Motor neuron (in vitro differentiated cells): ENCODE measurements at regions not wholly inside any gene's neighbourhood (a gene's known extent, or its start where the extent isn't known, plus 50 kb on each side); places are given as distances from the start of the nearest gene placed in this dataset.
A peak's percentile ranks its signal among the peaks of the same experiment; 100 is the strongest.

Experiments used
- ATAC-seq, 8 experiments: fragments of 200-7000 bp; cut with Tn5 transposase; replicated peaks in 6 of 8; 2 replicates each; pipeline ENCODE4 v1.8.0; 2021; ENCODE audit warnings: mild to moderate bottlenecking in 8 of 8, moderate library complexity in 8 of 8
- H3K27ac ChIP-seq, 2 donors: fragments of 250-450 bp; sonication (Bioruptor Pico); 2 replicates each; pipeline ENCODE4 v1.9.0; 2021; ENCODE audit warnings: antibody characterized with exemption in 2 of 2, mild to moderate bottlenecking in 2 of 2, moderate library complexity in 1 of 2
- H3K4me1 ChIP-seq, 2 donors: fragments of 250-450 bp; sonication (Bioruptor Pico); replicated peaks in 1 of 2; 2 replicates each; pipeline ENCODE4 v1.6.1; 2021; ENCODE audit warnings: antibody characterized with exemption in 2 of 2, mild to moderate bottlenecking in 2 of 2, moderate library complexity in 1 of 2
- H3K4me3 ChIP-seq, 5 donors: fragments of 250-450 bp; sonication (Bioruptor Pico); 2 replicates each; pipeline ENCODE4 v1.9.0; 2021; ENCODE audit warnings: antibody characterized with exemption in 5 of 5, mild to moderate bottlenecking in 5 of 5, moderate library complexity in 4 of 5
- WGBS, 10 experiments: fragments of 450-650 bp; shearing (Covaris generic); methylation state at CpG; one replicate each; pipeline ENCODE4 v1.0.0; 2022; 5-methylcytosine and 5-hydroxymethylcytosine counted together
- in situ Hi-C, 9 experiments: fragments of 400-800 bp; cut with MboI; loops; one replicate each; pipeline ENCODE4 v1.15.0; 2021; ENCODE audit warnings: low sequenced_read_pairs in 9 of 9, low pct_unique_long_range_greater_than_20kb in 2 of 9; ENCODE audit not compliant: unreplicated experiment in 9 of 9

- peak in 1 of 8 experiments; percentile 51 for ATAC-seq
- no peak overlapping the region for H3K27ac ChIP-seq
- in situ Hi-C loops, result no loop called here
- H3K4me3 ChIP-seq, result no peak overlapping the region
- H3K4me1 ChIP-seq, result peaks cover 0 to 6% of the 10 kb centered on the region in 2 donors
These were observed 686.0 kb downstream of the PDHA2 start for GRCh38 chr4:96525898-96526297.

GRCh38 chr4:96526625-96527024 lies 686.7 kb downstream of the PDHA2 start:
- peaks cover 0 to 6% of the 10 kb centered on the region in 2 donors for H3K4me1 ChIP-seq
- H3K4me3 ChIP-seq, result no peak overlapping the region
- no peak overlapping the region for H3K27ac ChIP-seq
- WGBS, 10 experiments, result 0 to 90% (median 47%) methylated on average over 1 of the region's 1 CpG; no CpG with 5 or more reads in 4 of the 10 experiments
- in situ Hi-C loops, result no loop called here
- ATAC-seq, result no peak

GRCh38 chr4:96531836-96532235 lies 691.9 kb downstream of the PDHA2 start:
- Histone ChIP-seq H3K4me1 (no peaks in the 10 kb centered on the region), H3K27ac (no peak overlapping the region), H3K4me3 (no peak overlapping the region)
- in situ Hi-C loops, result no loop called here
- ATAC-seq, result no peak

- Histone ChIP-seq H3K27ac (no peak overlapping the region), H3K4me1 (no peaks in the 10 kb centered on the region), H3K4me3 (no peak overlapping the region)
- in situ Hi-C loops, result no loop called here
- no peak for ATAC-seq
- 0 to 100% (median 27%) methylated on average over 1 to 2 of the region's 2 CpGs; no CpG with 5 or more reads in 4 of the 10 experiments for WGBS, 10 experiments
These were observed 703.5 kb downstream of the PDHA2 start for GRCh38 chr4:96543346-96543745.

- ATAC-seq, result no peak
- WGBS, 10 experiments, result 21 to 100% (median 64%) methylated on average over 1 to 2 of the region's 2 CpGs; no CpG with 5 or more reads in 2 of the 10 experiments
- no peak overlapping the region for H3K27ac ChIP-seq
- in situ Hi-C loops, result no loop called here
- no peaks in the 10 kb centered on the region for H3K4me1 ChIP-seq
- H3K4me3 ChIP-seq, result no peak overlapping the region
These were observed 718.6 kb downstream of the PDHA2 start for GRCh38 chr4:96558466-96558865.

GRCh38 chr4:96566755-96567154 lies 726.9 kb downstream of the PDHA2 start:
- H3K4me1 ChIP-seq, result no peaks in the 10 kb centered on the region
- H3K27ac ChIP-seq, result no peak overlapping the region
- in situ Hi-C loops, result no loop called here
- no peak for ATAC-seq
- H3K4me3 ChIP-seq, result no peak overlapping the region
- WGBS, 10 experiments, result 0 to 100% (median 89%) methylated on average over 1 to 2 of the region's 2 CpGs; no CpG with 5 or more reads in 1 of the 10 experiments

GRCh38 chr4:96585304-96585703 lies 745.4 kb downstream of the PDHA2 start:
- ATAC-seq, result no peak
- peaks cover 0 to 2% of the 10 kb centered on the region in 2 donors for H3K4me1 ChIP-seq
- in situ Hi-C loops, result no loop called here
- H3K27ac ChIP-seq, result no peak overlapping the region
- H3K4me3 ChIP-seq, result no peak overlapping the region
- 0 to 96% (median 82%) methylated on average over 1 to 2 of the region's 2 CpGs for WGBS, 10 experiments

GRCh38 chr4:96593422-96593821 lies 753.5 kb downstream of the PDHA2 start:
- no peak overlapping the region for H3K4me3 ChIP-seq
- no peak overlapping the region for H3K27ac ChIP-seq
- peak in 1 of 8 experiments; percentile 77 for ATAC-seq
- WGBS, 10 experiments, result 28 to 100% (median 91%) methylated on average over 1 to 2 of the region's 2 CpGs; no CpG with 5 or more reads in 6 of the 10 experiments
- in situ Hi-C loops, result no loop called here
- no peaks in the 10 kb centered on the region for H3K4me1 ChIP-seq

- 0 to 100% (median 87%) methylated on average over 1 to 6 of the region's 6 CpGs; no CpG with 5 or more reads in 2 of the 10 experiments for WGBS, 10 experiments
- ATAC-seq, result peak in 1 of 8 experiments; percentile 18
- H3K4me1 ChIP-seq, result no peaks in the 10 kb centered on the region
- H3K4me3 ChIP-seq, result no peak overlapping the region
- H3K27ac ChIP-seq, result no peak overlapping the region
- in situ Hi-C loops, result no loop called here
These were observed 758.6 kb downstream of the PDHA2 start for GRCh38 chr4:96598465-96598864.

- no peak overlapping the region for H3K4me3 ChIP-seq
- no peak for ATAC-seq
- WGBS, 10 experiments, result 0 to 100% (median 78%) methylated on average over 1 to 4 of the region's 4 CpGs; no CpG with 5 or more reads in 1 of the 10 experiments
- in situ Hi-C loops, result no loop called here
- no peak overlapping the region for H3K27ac ChIP-seq
- H3K4me1 ChIP-seq, result no peaks in the 10 kb centered on the region
These were observed 759.9 kb downstream of the PDHA2 start for GRCh38 chr4:96599752-96600151.

GRCh38 chr4:96602661-96603060 lies 762.8 kb downstream of the PDHA2 start:
- WGBS, 10 experiments, result 0 to 100% (median 86%) methylated on average over 1 to 3 of the region's 3 CpGs; no CpG with 5 or more reads in 1 of the 10 experiments
- ATAC-seq, result no peak

GRCh38 chr4:96603641-96604040 lies 763.7 kb downstream of the PDHA2 start:
- no peak for ATAC-seq
- in situ Hi-C loops, result no loop called here
- Histone ChIP-seq H3K4me1 (peaks cover 0 to 4% of the 10 kb centered on the region in 2 donors), H3K27ac (no peak overlapping the region), H3K4me3 (no peak overlapping the region)
- 0 to 94% (median 34%) methylated on average over 2 to 3 of the region's 3 CpGs; no CpG with 5 or more reads in 2 of the 10 experiments for WGBS, 10 experiments

More at GRCh38 chr4:96602661-96603060, 762.8 kb downstream of the PDHA2 start:
- Histone ChIP-seq H3K27ac (no peak overlapping the region), H3K4me1 (peaks cover 0 to 4% of the 10 kb centered on the region in 2 donors), H3K4me3 (no peak overlapping the region)
- in situ Hi-C loops, result no loop called here

- H3K27ac ChIP-seq, result no peak overlapping the region
- ATAC-seq, result no peak
- in situ Hi-C loops, result no loop called here
- H3K4me3 ChIP-seq, result no peak overlapping the region
- peaks cover 0 to 4% of the 10 kb centered on the region in 2 donors for H3K4me1 ChIP-seq
These were observed 766.6 kb downstream of the PDHA2 start for GRCh38 chr4:96606451-96606850.

GRCh38 chr4:96626023-96626422 lies 786.1 kb downstream of the PDHA2 start:
- ATAC-seq, result peak in 2 of 8 experiments; percentile 46 to 52
- Histone ChIP-seq H3K4me1 (peaks cover 0 to 17% of the 10 kb centered on the region in 2 donors), H3K27ac (no peak overlapping the region), H3K4me3 (no peak overlapping the region)
- WGBS, 10 experiments, result 11 to 100% (median 63%) methylated on average over 1 to 3 of the region's 3 CpGs; no CpG with 5 or more reads in 1 of the 10 experiments
- in situ Hi-C loops, result no loop called here
